ENCODE measurements at regions not wholly inside any gene's neighbourhood (a gene's known extent, or its start where the extent isn't known, plus 50 kb on each side); places are given as distances from the start of the nearest gene placed in this dataset.
A peak's percentile ranks its signal among the peaks of the same experiment; 100 is the strongest.

DNA sequence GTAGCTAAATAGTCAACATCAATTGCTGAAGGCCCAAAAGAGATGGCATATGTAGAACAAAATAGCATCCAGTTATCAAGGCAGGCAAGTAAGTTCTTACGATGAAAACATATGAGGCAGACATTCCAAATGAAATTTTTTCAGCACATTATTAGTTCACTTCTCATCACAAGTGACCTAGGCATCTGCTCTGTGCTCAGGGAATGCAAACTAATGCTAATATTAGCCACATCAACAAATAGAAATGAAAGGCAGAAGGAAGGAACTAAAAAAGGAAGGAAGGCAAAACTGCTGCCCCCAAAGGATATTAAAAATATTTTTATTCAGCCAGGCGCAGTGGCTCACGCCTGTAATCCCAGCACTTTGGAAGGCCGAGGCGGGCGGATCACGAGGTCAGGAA, 51.2 kb upstream of the ROCK1 start:
- DNase-seq, result no peak

GRCh38 chr18:21163647-21164547, 52.3 kb upstream of the ROCK1 start:
- DNase-seq, result peak; percentile 99

GRCh38 chr18:21164548-21165095, 53.0 kb upstream of the ROCK1 start:
- DNase-seq, result no peak

DNA sequence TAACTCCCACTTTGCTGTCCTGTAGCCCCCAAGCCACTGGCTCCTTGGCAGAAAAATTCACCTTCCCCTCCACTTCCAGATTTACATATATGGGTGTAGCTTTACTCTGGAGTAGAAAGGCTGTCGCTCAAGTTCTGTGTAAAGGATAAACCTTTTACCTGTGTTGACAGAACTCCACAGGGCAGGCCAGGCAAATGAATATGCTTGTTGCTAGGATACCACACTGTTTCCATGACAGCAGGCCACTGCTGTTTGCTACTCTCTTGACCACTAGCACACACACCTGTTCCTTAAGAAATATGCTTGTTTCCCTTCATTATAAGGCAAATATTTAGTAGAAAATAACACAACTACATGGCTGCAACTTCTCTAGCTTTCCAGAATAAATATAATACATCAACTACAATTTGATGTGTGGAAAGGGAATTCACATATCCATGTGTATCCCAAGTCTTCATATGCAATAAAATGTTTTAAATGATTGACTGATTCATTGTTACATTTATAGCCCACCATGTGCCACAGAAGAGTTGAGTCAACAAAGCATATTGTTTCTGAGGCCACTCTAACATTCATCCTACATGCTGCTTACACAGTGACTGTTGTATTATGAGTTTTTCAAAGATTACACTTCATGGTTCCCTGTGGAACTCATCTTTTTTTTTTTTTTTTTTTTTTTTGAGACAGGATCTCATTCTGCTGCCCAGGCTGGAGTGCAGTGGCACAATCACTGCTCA, 56.2 kb upstream of the ROCK1 start:
- DNase-seq, result no peak

DNA sequence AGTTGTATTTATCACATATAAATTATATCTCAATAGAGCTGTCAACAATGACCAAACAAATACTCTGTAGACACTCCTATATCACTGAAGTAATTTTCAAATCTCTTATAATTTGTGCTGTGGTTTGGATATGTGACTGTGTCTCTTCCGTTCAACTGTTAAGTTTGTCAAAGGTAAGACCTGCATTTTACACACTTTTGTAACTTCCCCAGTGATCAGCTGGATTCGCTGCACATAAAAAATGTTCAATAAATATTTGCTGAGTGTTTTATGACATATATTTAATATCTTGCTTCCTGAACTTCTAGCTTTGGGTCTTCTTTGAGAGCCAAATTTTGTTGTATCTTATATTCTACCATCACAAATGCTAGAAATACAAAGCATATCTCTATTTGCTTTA, 57.3 kb upstream of the ROCK1 start:
- DNase-seq, result no peak

DNA sequence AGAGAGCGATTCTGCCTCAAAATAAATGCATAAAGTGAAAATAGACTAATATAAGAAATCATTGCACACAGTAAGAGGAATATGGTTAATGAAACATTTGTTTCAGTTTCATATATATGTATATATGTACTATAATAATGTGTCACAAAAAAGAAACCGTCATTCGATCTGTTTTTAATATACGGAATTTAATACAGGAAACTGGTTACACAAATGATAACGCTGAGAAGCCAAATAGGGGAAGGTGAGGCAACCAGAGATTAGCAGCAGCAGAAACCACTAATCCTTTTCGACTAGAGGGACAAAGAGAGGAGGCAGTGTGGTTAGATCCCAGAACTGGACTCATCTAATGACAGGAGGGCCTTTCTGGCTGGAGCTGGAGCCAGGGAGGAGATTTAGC, 64.2 kb upstream of the GREB1L start:
- DNase-seq, result peak; percentile 89

DNA sequence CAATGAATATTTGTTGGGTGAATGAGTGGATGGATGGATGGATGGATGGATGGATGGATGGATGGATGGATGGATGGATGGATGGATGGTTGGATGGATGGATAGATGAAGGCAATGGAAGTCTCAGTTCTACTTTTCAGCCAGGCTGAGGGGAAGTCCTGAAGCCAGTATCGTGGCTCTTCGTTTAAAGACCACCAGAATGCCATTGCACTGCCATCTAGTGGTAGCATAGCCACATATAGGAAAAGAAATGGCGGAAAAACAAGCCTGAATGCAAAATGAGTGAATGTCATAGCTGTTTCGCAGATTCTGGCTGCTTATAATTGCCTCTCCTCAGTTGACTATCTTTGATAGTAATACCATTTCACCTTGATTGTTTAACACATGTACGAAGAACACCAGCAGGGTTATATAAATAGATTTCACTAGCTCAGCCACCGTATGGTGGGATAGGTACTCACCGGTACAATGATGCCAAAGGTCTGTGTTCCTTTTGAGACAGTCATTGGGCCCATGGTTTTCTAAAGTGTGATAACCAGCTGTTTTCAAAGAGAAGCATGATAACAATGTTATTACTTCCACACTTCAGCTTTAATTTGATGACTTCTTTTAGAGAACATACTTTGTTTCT, 62.3 kb upstream of the GREB1L start:
- DNase-seq, result peak; percentile 70

DNA sequence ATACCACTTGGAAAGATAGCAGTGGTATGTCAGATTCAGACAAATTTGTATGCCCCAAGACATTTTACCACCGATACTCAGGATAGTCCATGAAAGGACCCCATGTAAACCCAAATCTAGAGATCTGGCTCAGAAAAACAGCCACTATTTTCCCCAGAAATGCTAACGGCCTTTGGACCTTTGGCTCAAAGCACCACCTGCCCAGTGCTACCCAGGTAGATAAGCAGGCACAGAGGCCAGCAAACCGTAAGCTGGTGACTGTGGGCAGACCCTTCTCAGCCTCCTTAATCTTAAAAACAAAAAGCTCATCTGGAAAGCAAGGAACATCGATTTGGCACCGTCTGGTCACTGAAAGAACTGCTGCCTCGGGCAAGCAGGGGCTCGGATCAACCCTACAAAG, 61.4 kb upstream of the GREB1L start:
- DNase-seq, result no peak

DNA sequence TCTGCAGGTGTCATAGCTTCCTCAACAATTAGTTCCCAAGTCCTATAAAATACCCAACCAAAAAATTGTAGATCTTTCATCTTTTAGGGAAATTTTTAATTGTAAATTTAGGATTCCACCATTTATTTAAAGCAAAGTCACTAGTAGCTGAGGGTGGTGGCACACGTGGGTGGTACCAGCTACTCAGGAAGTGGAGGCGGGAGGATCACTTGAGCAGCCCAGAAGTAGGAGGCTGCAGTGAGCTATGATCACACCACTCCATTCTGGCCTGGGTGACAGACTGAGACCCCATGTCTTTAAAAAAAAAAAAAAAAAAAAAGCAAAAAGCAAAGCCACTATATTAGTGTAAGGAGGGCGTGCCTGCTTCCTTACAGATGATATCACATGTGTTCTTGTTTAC, 60.3 kb upstream of the GREB1L start:
- no peak for DNase-seq

DNA sequence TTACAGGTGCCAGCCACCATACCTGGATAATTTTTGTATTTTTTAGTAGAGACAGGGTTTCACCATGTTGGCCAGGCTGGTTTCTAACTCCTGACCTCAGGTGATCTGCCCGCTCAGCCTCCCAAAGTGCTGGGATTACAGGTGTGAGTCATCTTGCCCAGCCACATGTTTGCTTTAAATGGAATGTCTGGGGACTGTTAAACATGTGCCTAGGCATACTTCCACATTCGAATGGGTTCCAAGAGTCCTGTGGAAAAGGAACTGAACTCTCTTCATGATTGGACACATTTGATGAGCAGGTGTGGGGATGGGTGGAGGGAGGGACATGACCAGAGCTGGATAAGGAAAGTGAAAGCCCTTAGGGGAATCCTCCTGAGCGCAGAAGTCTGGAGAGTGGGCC, 58.4 kb upstream of the GREB1L start:
- DNase-seq, result no peak

GRCh38 chr18:21184396-21184996, 57.5 kb upstream of the GREB1L start:
- no peak for DNase-seq

GRCh38 chr18:21187886-21188285, 54.1 kb upstream of the GREB1L start:
- DNase-seq, result no peak

- peak; percentile 48 for DNase-seq
Measured at GRCh38 chr18:21191596-21192307, 50.3 kb upstream of the GREB1L start.

Data from MV-4-11 (cell line).